Stomach (tissue), 8 donors: ENCODE measurements at regions not wholly inside any gene's neighbourhood (a gene's known extent, or its start where the extent isn't known, plus 50 kb on each side); places are given as distances from the start of the nearest gene placed in this dataset.

ENCODE experiments used
- DNase-seq, 2 donors: peaks; one replicate each; pipeline versions ENCODE4 v3.0.0 to v3.0.0-alpha.2; 2013 to 2019
- H3K27ac ChIP-seq, 5 donors: fragments of 200-600 bp in 4 of 5; sonication (generic) in 4 of 5; one replicate each; pipeline ENCODE4 v1.5.1; 2013 to 2019; ENCODE audit warnings: mild to moderate bottlenecking in 1 of 5, moderate library complexity in 1 of 5
- H3K27me3 ChIP-seq, 3 donors: fragments of 200-600 bp; sonication (generic); one replicate each; pipeline ENCODE4 v1.5.1; 2017 to 2019; ENCODE audit warnings: mixed run types in 1 of 3
- H3K36me3 ChIP-seq, 4 donors: fragments of 200-600 bp; sonication (generic); 1 replicate in 3 of 4; 2 replicates in 1 of 4; pipeline ENCODE4 v1.5.1; 2016 to 2019
- H3K4me1 ChIP-seq, 4 donors: fragments of 200-600 bp; sonication (generic); one replicate each; pipeline ENCODE4 v1.5.1; 2016 to 2019
- H3K4me3 ChIP-seq, 4 donors: fragments of 200-600 bp; sonication (generic) in 3 of 4; one replicate each; pipeline ENCODE4 v1.5.1; 2016 to 2019; ENCODE audit warnings: mild to moderate bottlenecking in 1 of 4
- H3K9me3 ChIP-seq, 4 donors: fragments of 200-600 bp; sonication (generic); one replicate each; pipeline ENCODE4 v1.5.1; 2016 to 2019
- EP300 ChIP-seq: sonication (generic); formaldehyde crosslinking; IDR thresholded peaks from one replicate; pipeline ENCODE4 v1.6.1; 2017; ENCODE audit warnings: antibody characterized with exemption
- POLR2A ChIP-seq, 4 donors: fragments of 450-650 bp; IDR thresholded peaks; one replicate each; pipeline ENCODE4 v1.6.1; 2016; ENCODE audit warnings: antibody characterized with exemption in 4 of 4, control low read depth in 2 of 4, mild to moderate bottlenecking in 1 of 4, moderate library complexity in 1 of 4
- POLR2AphosphoS5 ChIP-seq, 3 donors: sonication (generic); formaldehyde crosslinking; IDR thresholded peaks; one replicate each; pipeline ENCODE4 v1.6.1; 2016; ENCODE audit warnings: antibody characterized with exemption in 3 of 3
- WGBS, 5 donors: extraction: QIAGEN DNeasy Blood & Tissue Kit in 3 of 5; methylation state at CpG; one replicate each; pipeline versions ENCODE4 v1.1.5 to v1.1.7; 2013 to 2018; 5-methylcytosine and 5-hydroxymethylcytosine counted together
- intact Hi-C: fragments of 100-400 bp; cut with DNase I; formaldehyde crosslinking; loops from one replicate; pipeline ENCODE4 v1.15.1; 2023; ENCODE audit warnings: low total_unique reads
- TF ChIP-seq, protein P1 (sequence below), 7 experiments: fragments of 450-650 bp in 4 of 7; fragments of 200-600 bp in 3 of 7; sonication (generic) in 3 of 7; IDR thresholded peaks; one replicate each; pipeline ENCODE4 v1.5.1; 2016 to 2019; ENCODE audit warnings: antibody characterized with exemption in 7 of 7, control low read depth in 2 of 7, mild to moderate bottlenecking in 1 of 7
- donor health status: healthy with polysubstance abuse.
- donor health status: Bipolar disorder and iron deficiency.
- donor health status: healthy.

DNA sequence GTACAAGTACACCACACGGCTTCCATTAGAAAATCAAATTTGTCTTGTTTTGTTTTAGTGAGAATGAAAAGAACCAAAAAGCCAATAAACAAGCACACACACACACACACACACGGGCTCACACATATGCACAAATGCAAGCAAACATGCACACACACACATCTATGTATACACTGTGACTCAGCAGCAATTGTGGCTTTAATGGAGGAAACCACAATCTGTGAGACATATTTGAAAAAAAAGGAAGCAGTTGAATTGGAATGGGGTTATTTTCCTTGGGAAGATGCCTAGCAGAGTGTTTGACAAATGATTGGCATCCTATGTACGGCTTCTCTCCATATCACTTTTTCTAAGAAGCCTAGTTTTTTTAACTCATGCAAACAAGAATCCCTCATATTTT, 201.1 kb upstream of the ARRDC4 start:
- no peak for DNase-seq
- Histone ChIP-seq H3K36me3 (no peaks in the 10 kb centered on the region), H3K4me3 (no peak overlapping the region), H3K9me3 (no peaks in the 10 kb centered on the region), H3K27ac (no peak overlapping the region), H3K27me3 (no peaks in the 10 kb centered on the region), H3K4me1 (no peaks in the 10 kb centered on the region)
- 42 to 55% (median 48%) methylated on average over 3 of the region's 3 CpGs for WGBS, 5 donors
- TF ChIP-seq POLR2A (IDR thresholded peaks at IDR 0.05), result no peak
- no peak for TF ChIP-seq EP300
- TF ChIP-seq, protein P1, sequence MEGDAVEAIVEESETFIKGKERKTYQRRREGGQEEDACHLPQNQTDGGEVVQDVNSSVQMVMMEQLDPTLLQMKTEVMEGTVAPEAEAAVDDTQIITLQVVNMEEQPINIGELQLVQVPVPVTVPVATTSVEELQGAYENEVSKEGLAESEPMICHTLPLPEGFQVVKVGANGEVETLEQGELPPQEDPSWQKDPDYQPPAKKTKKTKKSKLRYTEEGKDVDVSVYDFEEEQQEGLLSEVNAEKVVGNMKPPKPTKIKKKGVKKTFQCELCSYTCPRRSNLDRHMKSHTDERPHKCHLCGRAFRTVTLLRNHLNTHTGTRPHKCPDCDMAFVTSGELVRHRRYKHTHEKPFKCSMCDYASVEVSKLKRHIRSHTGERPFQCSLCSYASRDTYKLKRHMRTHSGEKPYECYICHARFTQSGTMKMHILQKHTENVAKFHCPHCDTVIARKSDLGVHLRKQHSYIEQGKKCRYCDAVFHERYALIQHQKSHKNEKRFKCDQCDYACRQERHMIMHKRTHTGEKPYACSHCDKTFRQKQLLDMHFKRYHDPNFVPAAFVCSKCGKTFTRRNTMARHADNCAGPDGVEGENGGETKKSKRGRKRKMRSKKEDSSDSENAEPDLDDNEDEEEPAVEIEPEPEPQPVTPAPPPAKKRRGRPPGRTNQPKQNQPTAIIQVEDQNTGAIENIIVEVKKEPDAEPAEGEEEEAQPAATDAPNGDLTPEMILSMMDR (IDR thresholded peaks at IDR 0.05), result no peak
- TF ChIP-seq POLR2AphosphoS5 (IDR thresholded peaks at IDR 0.05), result no peak
- intact Hi-C loops, result no loop called here

DNA sequence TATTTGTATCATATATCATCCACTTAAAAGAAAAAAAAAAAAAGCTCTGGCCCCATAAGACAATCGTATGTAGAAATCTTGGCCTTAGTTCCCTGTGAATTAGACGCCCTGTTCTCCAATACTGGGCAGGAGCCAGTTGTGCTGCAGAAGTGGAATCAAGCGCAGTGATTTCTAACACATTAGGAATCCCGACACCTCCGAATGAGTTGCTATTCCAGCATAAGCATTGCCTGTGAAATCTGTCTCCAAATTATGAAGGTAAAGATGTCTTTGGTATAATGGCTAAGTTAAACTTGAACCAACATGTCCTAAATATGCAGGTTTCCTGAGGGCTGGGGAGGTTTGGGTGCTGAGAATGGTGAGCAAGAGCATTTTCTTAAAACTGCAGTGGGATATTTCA, 199.4 kb upstream of the ARRDC4 start:
- Histone ChIP-seq H3K4me1 (no peaks in the 10 kb centered on the region), H3K27ac (no peak overlapping the region), H3K4me3 (no peak overlapping the region), H3K36me3 (no peaks in the 10 kb centered on the region), H3K27me3 (no peaks in the 10 kb centered on the region), H3K9me3 (no peaks in the 10 kb centered on the region)
- peak in 1 of 2 donors; percentile 28 for DNase-seq
- intact Hi-C loops, result no loop called here
- WGBS, 5 donors, result 41 to 75% (median 49%) methylated on average over 5 of the region's 5 CpGs
- TF ChIP-seq POLR2AphosphoS5 (IDR thresholded peaks at IDR 0.05) (no peak), EP300 (no peak), POLR2A (IDR thresholded peaks at IDR 0.05) (no peak)
- TF ChIP-seq, protein P1 (IDR thresholded peaks at IDR 0.05), result no peak

DNA sequence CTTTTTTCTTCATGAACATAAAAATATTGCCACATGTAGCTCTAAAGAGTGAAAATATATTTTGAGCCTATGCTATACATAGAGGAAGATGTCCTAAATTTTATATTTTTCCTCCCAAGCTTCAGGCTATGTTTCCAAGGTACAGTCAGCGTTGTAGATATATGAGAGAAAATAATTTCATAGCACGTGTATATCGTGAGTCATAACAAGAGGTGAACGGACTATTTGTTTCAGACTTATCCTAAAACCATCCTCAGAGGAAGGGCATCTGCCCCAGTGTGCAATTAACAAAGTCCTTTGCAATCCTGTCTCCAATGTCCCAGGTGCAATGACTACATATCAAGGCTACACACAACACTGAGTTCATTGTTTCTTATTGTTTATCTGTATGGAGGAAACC, 177.3 kb upstream of the ARRDC4 start:
- DNase-seq, result no peak
- Histone ChIP-seq H3K4me1 (no peaks in the 10 kb centered on the region), H3K9me3 (peaks cover 0 to 1% (median 0%) of the 10 kb centered on the region in 4 donors), H3K36me3 (no peaks in the 10 kb centered on the region), H3K4me3 (no peak overlapping the region), H3K27me3 (no peaks in the 10 kb centered on the region), H3K27ac (no peak overlapping the region)
- WGBS, 5 donors, result 60 to 80% (median 73%) methylated on average over 4 of the region's 4 CpGs
- intact Hi-C loops, result no loop called here
- TF ChIP-seq, protein P1 (IDR thresholded peaks at IDR 0.05), result no peak
- TF ChIP-seq POLR2A (IDR thresholded peaks at IDR 0.05), result no peak
- TF ChIP-seq EP300, result no peak
- no peak for TF ChIP-seq POLR2AphosphoS5 (IDR thresholded peaks at IDR 0.05)

DNA sequence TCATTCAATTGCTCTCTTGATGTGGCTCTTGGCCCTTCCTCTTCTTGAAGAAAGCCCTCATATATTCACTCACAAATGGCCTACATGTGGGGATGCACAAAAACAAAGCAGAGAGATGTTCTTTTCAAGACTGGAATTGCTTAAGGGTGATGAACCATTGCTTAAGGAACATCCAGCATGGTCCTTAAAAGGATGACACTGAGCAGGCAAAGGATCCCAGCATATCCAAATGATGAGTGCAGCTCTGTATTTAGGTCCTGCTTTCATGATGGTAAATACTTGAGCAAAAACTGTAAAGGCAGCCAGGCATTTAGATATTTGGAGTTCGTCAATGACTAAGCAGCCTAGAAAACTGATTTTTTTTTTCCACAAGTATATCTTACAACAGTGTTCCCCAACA, 173.8 kb upstream of the ARRDC4 start:
- Histone ChIP-seq H3K9me3 (no peaks in the 10 kb centered on the region), H3K4me1 (no peaks in the 10 kb centered on the region), H3K27me3 (no peaks in the 10 kb centered on the region), H3K27ac (no peak overlapping the region), H3K36me3 (no peaks in the 10 kb centered on the region), H3K4me3 (no peak overlapping the region)
- no peak for DNase-seq
- WGBS, 5 donors, result 78 to 100% (median 85%) methylated on average over 1 of the region's 1 CpG
- intact Hi-C loops, result no loop called here
- TF ChIP-seq EP300, result no peak
- TF ChIP-seq POLR2A (IDR thresholded peaks at IDR 0.05), result no peak
- no peak for TF ChIP-seq POLR2AphosphoS5 (IDR thresholded peaks at IDR 0.05)
- TF ChIP-seq, protein P1 (IDR thresholded peaks at IDR 0.05), result no peak
